ENCODE measurements at regions not wholly inside any gene's neighbourhood (a gene's known extent, or its start where the extent isn't known, plus 50 kb on each side); places are given as distances from the start of the nearest gene placed in this dataset.

DNA sequence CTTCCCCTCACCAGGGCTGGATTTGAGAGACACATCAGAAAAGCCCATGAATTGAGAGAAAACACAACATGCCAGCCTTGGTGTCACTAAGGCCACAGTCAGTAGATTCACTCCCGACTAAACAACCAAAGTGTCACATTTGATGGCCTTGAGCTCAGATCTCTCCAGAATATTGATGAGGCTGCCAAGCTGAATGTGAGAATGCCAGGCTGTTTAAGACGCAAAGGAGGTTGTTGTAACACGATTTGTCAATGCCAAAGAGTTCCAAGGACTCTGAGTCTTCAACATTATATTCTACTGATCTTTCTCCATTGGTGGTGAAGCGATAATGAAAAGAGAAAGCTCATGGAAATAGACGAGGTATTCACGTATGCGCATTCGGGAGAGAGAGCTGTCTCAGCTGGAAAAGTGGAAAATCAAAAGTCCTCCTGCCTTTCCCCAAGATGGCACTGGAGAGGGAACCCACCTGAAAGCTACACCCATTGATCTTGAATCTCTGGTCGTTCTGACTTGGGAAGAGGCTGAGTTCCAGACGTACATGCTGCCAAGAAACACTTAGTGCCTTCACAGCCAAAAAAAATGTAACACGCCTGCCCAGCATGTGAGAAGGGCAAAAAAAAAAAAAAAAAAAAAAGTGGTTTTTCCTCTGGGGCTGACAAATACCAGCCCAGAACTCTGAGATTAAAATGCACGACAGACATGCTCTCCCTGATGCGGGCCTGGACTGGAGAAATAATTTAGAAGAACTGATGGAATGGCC lies 1159.6 kb downstream of the VRK1 start:
- TF ChIP-seq FOXM1 (IDR thresholded peaks at IDR 0.05; ENCODE audit: borderline replicate concordance, low read depth) (no peak), RAD21 (IDR thresholded peaks at IDR 0.05; ENCODE audit: low read depth) (no peak), ZBTB7A (IDR thresholded peaks at IDR 0.05; ENCODE audit: low read depth) (no peak), CEBPB (IDR thresholded peaks at IDR 0.05) (no peak)
